PC-3 (cell line): ENCODE measurements at regions not wholly inside any gene's neighbourhood (a gene's known extent, or its start where the extent isn't known, plus 50 kb on each side); places are given as distances from the start of the nearest gene placed in this dataset.

Experiments used
- CTCF ChIP-seq: fragments of 300-600 bp; sonication (generic); conservative IDR thresholded peaks from 2 replicates; pipeline ENCODE4 v1.5.1; 2017; ENCODE audit warnings: antibody characterized with exemption, low read depth, mild to moderate bottlenecking, low read length
- EZH2 ChIP-seq: fragments of 300-600 bp; sonication (generic); IDR thresholded peaks from one replicate; pipeline ENCODE4 v1.6.1; 2017; ENCODE audit warnings: antibody characterized with exemption, mild to moderate bottlenecking, low read length; ENCODE audit not compliant: unreplicated experiment
- EZH2phosphoT487 ChIP-seq: fragments of 300-600 bp; sonication (generic); IDR thresholded peaks from 2 replicates; pipeline ENCODE4 v1.6.1; 2018; ENCODE audit warnings: mild to moderate bottlenecking, antibody characterized with exemption, low read length, borderline replicate concordance

GRCh38 chr3:78256123-78256522 is 1216.2 kb downstream of the ROBO2 start:
- TF ChIP-seq CTCF, result no peak
- TF ChIP-seq EZH2, result no peak
- TF ChIP-seq EZH2phosphoT487, result no peak
